GM19372 (cell line): ENCODE measurements at regions not wholly inside any gene's neighbourhood (a gene's known extent, or its start where the extent isn't known, plus 50 kb on each side); places are given as distances from the start of the nearest gene placed in this dataset.
"Not testable (repeated sequence)": the region's sequence is repeated elsewhere in the genome, so short reads cannot be mapped to it uniquely, and the experiment has no call there.

Experiments
- ATAC-seq: cut with Tn5 transposase; IDR thresholded peaks from one replicate; pipeline ENCODE4 v1.9.1; 2021; ENCODE audit warnings: mild to moderate bottlenecking, low read depth, moderate library complexity; ENCODE audit not compliant: unreplicated experiment

GRCh38 chr16:73973174-73973573 is 323.4 kb upstream of the PSMD7 start:
- ATAC-seq: no peak

- ATAC-seq: no peak
These were observed 329.8 kb upstream of the PSMD7 start for GRCh38 chr16:73966851-73967250.

- no peak for ATAC-seq
These were observed 331.0 kb upstream of the PSMD7 start for GRCh38 chr16:73965591-73965990.

GRCh38 chr16:73956587-73957494 is 339.8 kb upstream of the PSMD7 start:
- no peak for ATAC-seq

- ATAC-seq: no peak
These were observed 340.9 kb upstream of the PSMD7 start for GRCh38 chr16:73955702-73956101.

- no peak for ATAC-seq
These were observed 341.4 kb upstream of the PSMD7 start for GRCh38 chr16:73955255-73955654.

- ATAC-seq: no peak
These were observed 345.1 kb upstream of the PSMD7 start for GRCh38 chr16:73951481-73951880.

GRCh38 chr16:73949574-73950320 is 346.9 kb upstream of the PSMD7 start:
- ATAC-seq: no peak

- ATAC-seq: no peak
These were observed 351.0 kb upstream of the PSMD7 start for GRCh38 chr16:73945631-73946030.

- not testable (repeated sequence) for ATAC-seq
These were observed 353.4 kb upstream of the PSMD7 start for GRCh38 chr16:73943184-73943583.

- not testable (repeated sequence) for ATAC-seq
These were observed 355.8 kb upstream of the PSMD7 start for GRCh38 chr16:73940786-73941185.

GRCh38 chr16:73923951-73924350 is 372.7 kb upstream of the PSMD7 start:
- no peak for ATAC-seq

GRCh38 chr16:73921295-73921694 is 375.3 kb upstream of the PSMD7 start:
- ATAC-seq: no peak

GRCh38 chr16:73916829-73917594 is 379.6 kb upstream of the PSMD7 start:
- no peak for ATAC-seq

GRCh38 chr16:73915935-73916334 is 380.7 kb upstream of the PSMD7 start:
- no peak for ATAC-seq

- no peak for ATAC-seq
These were observed 381.5 kb upstream of the PSMD7 start for GRCh38 chr16:73915140-73915539.

- no peak for ATAC-seq
These were observed 383.8 kb upstream of the PSMD7 start for GRCh38 chr16:73912850-73913249.

GRCh38 chr16:73912281-73912680 is 384.3 kb upstream of the PSMD7 start:
- no peak for ATAC-seq

GRCh38 chr16:73909529-73910035 is 387.0 kb upstream of the PSMD7 start:
- no peak for ATAC-seq

- no peak for ATAC-seq
These were observed 405.5 kb upstream of the PSMD7 start for GRCh38 chr16:73891129-73891542.
